GM21529 (cell line): ENCODE measurements at regions not wholly inside any gene's neighbourhood (a gene's known extent, or its start where the extent isn't known, plus 50 kb on each side); places are given as distances from the start of the nearest gene placed in this dataset.
"Not testable (repeated sequence)": the region's sequence is repeated elsewhere in the genome, so short reads cannot be mapped to it uniquely, and the experiment has no call there.

Experiments
- ATAC-seq: cut with Tn5 transposase; IDR thresholded peaks from one replicate; pipeline ENCODE4 v1.9.1; 2021; ENCODE audit not compliant: unreplicated experiment

DNA sequence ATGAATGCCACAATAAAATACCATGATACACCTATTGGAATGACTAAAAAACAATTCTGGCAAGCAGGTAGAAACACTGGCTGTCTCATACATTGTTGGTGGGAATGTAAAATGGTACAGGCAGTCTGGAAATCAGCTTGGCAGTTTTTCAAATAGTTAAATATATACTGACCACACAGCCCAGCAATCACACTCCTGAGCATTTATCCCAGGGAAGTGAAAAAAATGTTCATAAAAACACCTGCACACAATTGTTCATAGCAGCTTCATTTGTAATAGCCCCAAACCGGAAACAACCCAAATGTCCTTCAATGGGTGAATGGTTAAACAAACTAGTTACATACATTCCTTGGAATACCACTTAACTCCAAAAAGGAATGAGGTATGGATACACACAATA is 137.2 kb downstream of the TFCP2L1 start:
- ATAC-seq = no peak

DNA sequence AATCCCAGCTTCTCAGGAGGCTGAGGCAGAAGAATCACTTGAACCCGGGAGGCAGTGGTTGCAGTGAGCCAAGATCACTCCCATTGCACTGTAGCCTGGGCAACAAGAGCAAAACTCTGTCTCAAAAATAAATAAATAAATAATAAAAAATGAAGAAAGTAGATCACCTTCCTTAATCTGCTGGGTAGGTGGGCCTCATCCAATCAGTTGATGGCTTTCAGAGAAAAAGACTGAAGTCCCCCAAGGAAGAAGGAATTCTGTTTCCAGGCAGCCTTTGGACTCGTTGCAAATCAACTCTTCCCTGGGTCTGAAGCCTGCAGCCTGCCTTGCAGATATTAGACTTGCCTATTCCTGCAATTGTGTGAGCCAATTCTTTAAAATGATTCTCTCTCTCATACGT is 136.5 kb downstream of the TFCP2L1 start:
- no peak for ATAC-seq

DNA sequence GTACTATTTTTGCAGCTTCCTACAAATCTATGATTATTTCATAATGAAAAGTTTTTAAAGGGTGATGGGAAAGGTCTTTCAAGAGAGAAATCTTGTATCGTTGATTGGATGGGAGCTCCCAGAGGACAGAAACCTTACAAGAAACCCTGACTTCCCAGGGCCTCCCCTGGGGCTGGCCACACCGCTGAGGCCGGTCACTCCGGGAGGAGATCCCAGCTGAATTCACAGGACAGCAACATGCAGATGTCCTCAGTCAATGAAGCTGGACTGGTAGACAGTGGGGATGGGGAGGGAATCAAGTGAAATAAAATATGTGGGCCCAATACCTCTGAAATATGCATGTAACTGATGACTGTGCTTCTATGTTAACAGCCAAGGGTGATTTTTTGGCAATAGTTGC is 135.6 kb downstream of the TFCP2L1 start:
- ATAC-seq = no peak

DNA sequence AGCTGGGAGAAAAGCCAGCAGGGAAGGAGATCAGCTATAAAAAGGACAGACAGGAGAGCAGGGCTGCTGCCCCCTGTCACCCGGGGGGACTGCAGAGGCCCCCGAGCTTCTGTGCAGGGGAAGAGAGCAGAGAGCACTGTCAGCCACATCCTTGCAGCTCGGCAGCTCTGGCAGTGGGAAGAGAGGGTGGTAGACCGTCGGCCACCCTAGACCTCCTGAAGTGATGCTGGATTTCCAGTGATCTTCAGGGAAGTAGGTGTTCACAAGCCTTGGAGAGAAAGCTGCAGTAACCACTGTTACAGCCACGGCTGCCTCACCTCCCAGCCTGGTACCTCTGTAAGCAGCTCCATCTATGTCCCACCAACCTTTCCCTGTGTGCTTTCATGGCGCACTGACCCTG is 134.9 kb downstream of the TFCP2L1 start:
- ATAC-seq = no peak

DNA sequence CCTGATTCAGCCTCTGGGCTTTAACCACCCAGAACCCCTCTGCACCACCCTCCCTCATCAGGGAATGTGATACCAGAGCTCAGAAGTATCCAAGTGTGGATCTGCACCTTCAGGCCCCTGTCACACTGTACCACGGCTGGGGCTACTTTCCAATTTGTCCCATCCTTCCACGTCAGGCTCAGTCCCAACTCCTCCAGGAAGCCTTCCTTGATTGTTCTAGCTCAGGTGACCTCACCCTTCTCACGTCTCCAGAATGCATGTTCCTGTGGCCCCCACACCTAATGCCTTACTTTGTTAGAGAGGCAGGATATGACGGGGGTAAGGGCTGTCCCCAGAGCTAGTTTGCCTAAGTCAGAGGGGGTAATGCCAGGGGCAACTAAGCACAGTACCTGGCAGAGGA is 134.3 kb downstream of the TFCP2L1 start:
- ATAC-seq = no peak

DNA sequence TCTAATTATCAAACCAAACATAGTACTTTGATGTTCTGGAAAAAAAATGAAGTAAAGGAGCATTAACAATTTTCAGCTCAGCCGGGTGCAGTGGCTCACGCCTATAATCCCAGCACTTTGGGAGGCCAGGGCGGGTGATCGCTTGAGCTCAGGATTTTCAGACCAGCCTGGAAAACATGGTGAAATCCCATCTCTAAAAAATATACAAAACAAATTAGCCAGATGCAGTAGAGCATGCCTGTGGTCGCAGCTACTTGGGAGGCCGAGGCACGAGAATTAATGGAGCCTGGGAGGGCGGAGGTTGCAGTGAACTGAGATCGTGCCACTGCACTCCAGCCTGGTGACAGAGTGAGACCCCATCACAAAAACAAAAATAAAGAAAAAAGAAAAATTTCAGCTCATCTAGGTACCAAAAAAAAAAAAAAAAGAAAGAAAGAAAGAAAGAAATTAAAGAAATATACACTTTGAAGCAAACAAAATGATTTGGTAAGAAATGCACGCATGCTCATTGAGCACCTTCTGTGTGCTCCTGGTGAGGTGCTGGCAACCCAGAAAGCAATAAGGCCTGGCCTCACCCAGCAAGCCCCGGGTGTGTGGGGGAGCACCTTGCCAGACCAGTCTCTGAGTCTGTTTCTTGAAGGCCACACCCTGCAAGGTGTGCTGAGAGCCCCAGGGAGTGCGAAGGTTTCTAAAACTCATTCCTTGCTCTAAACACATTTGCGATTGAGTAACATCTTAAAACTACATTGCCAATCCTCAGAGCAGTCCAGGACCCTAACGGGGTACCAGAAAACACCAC is 133.5 kb downstream of the TFCP2L1 start:
- no peak for ATAC-seq

DNA sequence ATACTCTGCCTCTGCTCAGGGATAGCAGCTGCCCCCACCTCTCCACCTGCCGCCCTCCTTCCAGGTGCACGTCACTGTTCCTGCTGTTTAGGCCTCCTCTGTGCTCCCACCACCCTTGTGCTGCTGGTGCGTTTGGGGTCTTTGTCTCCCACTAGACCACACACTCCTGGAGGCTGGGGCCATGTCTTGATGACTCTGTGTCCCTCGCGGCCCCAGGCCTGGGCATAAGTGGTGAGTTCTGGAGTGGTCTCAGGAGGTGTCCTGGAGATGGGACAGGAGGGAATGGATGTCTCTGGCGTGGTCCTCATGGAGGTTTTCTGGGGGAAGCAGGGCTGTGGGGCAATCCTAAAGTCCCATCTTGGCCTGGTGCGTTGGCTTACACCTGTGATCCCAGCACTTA is 132.1 kb downstream of the TFCP2L1 start:
- no peak for ATAC-seq

DNA sequence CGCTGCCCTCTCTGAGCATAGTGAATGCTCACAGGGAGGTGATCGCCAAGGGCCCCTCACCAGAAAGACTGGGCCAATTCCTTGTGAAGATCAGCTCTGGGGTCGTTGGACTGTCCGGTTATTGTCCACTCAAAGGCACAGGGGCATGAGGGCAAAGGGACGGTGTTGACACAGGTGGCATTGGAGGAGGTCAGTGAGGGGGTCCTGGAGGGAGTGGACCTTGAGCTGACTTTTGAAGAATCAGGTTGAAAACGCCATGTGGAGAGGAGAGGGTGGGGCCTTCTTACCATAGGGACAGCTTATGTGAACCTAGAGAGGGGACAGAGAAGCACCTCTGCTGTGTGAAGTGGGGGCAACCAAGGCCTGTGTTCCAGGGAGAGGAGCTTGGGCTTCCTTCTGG is 131.5 kb downstream of the TFCP2L1 start:
- ATAC-seq = no peak

DNA sequence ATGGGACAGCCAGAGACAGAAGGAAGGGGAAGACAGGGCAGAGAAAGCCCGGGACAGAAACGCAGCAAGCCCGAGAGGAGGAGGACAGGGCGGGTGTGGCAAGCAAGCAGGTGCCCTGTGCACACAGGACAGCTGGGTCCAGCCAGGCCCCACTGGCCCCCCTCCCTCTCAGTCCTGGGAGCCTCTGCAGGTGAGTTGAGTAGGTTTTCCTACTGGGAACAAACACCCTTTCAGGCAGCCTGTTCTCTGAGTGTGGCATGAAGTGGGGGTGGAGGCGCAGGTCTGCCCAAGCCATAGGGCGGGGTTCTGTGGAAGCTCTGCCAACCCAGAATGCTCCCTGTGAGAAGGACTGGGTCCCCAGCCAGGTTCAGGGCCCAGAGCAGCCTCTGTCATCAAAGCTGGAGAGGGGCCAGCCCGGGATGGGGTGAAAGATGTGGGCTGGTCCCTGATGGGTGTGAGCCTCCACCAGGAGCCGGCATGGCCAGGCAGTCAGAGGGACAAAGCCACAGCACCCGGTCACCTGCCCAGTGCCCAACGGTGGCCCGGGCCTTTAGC is 129.4 kb downstream of the TFCP2L1 start:
- no peak for ATAC-seq

DNA sequence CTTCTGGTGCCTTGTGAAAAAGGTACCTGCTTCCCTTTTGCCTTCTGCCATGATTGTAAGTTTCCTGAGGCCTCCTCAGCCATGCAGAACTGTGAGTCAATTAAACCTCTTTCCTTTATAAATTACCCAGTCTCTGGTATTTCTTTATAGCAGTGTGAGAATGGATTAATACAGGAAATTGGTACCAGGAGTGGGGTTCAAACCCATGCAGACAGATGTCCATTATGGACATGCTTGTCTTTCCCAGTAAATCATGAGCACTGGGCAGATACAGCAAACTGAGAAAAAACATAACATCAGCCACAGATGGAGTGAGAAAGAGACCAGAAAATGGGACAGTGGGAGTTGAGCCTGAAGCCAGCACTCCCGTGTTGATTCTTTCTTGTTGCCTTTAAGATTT is 127.5 kb downstream of the TFCP2L1 start:
- ATAC-seq = not testable (repeated sequence)

DNA sequence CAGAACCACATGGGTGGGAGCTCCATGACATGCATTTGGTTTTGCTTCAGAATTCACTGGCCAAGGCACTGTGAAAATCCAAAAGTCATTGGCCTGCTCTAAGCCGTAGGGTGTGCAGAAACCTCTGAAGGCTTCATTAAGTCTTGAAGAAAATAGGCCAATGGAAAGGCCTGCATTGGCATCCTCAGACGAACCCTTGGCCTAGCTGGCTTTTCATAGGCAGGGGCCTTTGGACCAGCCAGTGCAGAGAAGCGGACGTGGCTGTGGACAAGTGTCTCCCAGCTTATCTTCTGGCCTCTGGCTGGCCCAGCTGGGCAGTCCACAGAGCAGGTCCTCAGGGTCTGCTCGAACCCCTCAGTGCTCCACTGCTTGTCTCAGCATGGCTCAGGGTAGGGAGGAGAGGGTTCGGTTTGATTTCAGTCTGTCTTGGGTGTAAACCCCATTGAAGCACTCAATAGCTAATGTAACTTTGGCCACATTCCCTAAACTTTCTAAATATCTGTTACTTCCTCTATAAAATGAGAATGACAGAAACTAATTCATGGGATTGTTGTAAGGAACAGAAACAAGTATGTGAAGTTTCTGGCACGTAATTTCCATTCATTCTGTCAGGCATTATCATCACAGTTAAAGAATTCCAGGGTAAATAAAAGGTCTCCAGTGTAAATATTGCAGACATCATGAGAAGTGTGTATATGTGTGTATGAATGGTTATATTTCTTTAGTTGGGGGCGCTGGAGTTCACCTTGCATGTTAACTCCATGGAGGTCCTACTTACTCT is 125.5 kb downstream of the TFCP2L1 start:
- ATAC-seq = no peak

DNA sequence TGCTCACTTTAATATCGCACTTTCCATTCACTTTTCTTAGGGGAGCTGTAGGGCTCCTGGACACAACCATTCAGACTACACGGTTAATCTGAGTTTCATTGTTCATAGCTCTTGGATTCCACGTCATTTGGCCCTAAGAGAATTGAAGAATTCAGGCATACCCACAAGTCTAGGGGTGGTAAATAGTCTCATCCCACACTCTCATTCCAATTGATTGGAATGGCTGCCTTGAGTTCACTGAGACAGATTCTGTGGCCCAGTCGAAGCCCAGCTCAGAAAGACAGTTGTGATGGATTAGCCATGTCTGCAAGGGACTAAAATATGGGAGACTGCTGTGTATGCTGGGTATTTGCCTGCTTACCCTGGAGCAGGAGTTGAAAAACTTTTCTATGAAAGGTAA is 124.6 kb downstream of the TFCP2L1 start:
- no peak for ATAC-seq

DNA sequence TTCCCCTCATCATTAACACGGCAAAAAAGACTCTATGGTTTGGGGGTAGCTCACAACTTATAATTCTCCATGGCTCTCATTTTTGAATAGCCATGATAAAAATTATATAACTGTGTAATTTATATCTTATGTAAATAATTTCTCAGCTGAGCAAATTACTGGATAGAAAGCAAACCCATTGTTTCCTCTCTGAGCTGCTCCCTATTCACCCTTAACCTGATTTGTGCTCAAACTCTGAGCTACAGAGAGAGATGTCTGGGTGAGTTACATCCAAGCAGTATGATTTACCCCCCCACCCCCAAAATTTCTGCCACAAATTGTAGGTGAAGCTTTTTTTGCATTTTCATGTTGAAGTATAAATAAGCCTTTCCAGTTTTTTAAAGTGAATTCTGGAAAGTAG is 123.7 kb downstream of the TFCP2L1 start:
- no peak for ATAC-seq

DNA sequence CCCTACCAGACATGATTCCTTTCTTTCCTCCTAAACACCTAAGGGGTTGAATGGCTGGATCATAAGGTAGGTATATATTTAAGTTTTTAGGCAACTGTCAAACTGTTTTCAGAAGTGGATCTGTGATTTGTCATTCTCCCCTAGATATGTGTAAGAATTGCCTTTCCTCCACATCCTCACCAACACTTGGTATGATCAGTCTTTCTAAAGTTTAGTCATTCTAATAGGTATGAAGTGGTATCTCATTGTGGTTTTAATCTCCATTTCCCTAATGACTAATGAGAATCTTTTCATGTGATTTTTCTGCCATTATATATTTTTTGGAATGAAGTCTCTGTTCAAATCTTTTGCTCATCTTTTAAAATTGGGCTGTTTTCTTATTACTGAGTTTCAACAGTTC is 122.1 kb downstream of the TFCP2L1 start:
- no peak for ATAC-seq

DNA sequence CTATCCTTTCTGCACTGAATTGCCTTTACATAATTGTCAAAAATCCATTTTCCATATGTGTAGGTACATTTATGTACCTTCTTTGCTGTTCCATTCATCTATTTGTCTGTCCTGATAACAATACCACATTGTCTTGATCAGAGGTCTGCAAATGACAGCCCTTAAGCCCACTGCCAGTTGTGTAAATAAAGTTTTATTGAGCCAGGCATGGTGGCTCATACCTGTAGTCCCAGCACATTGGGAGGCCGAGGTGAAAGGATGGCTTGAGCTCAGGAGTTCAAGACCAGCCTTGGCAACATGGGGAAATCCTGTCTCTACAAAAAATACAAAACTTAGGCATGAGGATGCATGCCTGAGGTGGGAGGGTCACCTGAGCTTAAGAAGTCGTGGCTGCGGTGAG is 121.0 kb downstream of the TFCP2L1 start:
- no peak for ATAC-seq

DNA sequence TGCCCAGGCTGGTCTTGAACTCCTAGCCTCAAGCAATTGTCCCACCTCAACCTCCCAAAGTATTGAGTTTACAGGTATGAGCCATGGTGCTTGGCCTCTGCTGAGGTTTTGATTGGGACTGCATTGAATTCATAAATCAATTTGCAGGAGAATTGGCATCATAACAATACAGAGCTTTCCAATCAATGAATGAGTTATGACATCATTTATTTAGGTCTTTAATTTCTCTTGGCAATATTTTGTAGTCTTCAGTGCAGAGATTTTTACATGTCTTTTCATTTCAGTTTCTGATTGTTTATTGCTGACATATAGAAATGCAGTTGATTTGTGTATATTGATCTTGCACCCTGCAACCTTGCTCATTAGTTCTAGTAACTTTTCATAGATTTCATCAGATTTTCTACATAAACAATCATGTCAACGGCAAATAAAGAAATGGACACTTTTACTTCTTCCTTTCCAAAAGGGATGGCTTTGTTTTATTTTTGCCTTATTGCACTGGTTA is 119.9 kb downstream of the TFCP2L1 start:
- no peak for ATAC-seq
